ENCODE measurements at regions not wholly inside any gene's neighbourhood (a gene's known extent, or its start where the extent isn't known, plus 50 kb on each side); places are given as distances from the start of the nearest gene placed in this dataset.

DNA sequence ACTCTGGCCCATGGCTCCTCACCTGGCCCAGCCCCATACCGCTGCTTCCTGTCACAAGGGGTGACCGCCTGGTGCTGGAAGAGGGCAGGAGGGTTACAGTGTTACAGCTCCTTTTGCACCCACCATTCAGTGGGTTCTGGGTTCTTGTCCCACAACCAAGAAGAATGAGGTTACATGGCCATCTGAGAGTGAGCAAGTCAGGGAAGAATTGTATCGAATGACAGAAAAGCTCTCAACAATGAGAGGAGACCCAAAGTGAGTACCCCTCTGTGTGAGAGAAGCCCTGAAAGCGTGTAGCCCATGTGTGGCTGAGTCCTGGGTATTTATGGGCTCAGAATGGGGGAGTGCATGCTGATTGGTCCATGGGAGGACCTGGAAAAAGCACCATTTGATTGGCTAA is 888.5 kb downstream of the ADGRL2 start:
- no peak for TF ChIP-seq CTCF (conservative IDR thresholded peaks at IDR 0.05; ENCODE audit: low read depth, low read length)

DNA sequence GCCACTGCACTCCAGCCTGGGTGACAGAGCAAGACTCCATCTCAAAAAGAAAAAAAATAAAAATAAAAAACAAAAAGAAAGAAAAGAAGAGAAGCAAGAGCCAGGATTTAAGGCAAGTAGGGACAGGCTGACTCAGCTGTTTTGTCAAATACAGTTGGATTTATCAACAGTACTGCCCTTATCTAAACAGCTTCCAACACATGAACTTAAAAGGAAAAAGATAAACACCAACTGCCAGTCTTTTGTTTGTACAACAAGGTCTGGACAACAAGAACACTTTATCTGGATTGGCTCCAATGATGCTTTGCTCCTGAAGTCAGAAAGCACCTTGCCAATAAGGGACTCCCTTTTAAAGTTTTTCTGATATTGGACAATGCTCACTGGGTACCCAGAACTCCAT is 886.0 kb downstream of the ADGRL2 start:
- DNase-seq (ENCODE audit: low read depth) = no peak
- TF ChIP-seq CTCF (conservative IDR thresholded peaks at IDR 0.05; ENCODE audit: low read depth, low read length) = no peak

More for the DNA sequence above, 888.5 kb downstream of the ADGRL2 start:
- DNase-seq (ENCODE audit: low read depth) = no peak
- no peak overlapping the region for H3K4me3 ChIP-seq (ENCODE audit: low read depth, low read length)

GRCh38 chr1:82646888-82647287 is 846.2 kb downstream of the ADGRL2 start:
- DNase-seq (ENCODE audit: low read depth) = no peak
- H3K4me3 ChIP-seq (ENCODE audit: low read depth, low read length) = no peak overlapping the region
- no peak for TF ChIP-seq CTCF (conservative IDR thresholded peaks at IDR 0.05; ENCODE audit: low read depth, low read length)

More for the DNA sequence above, 886.0 kb downstream of the ADGRL2 start:
- no peak overlapping the region for H3K4me3 ChIP-seq (ENCODE audit: low read depth, low read length)

GRCh38 chr1:82646336-82646735 is 845.6 kb downstream of the ADGRL2 start:
- DNase-seq (ENCODE audit: low read depth) = no peak
- no peak overlapping the region for H3K4me3 ChIP-seq (ENCODE audit: low read depth, low read length)
- no peak for TF ChIP-seq CTCF (conservative IDR thresholded peaks at IDR 0.05; ENCODE audit: low read depth, low read length)

DNA sequence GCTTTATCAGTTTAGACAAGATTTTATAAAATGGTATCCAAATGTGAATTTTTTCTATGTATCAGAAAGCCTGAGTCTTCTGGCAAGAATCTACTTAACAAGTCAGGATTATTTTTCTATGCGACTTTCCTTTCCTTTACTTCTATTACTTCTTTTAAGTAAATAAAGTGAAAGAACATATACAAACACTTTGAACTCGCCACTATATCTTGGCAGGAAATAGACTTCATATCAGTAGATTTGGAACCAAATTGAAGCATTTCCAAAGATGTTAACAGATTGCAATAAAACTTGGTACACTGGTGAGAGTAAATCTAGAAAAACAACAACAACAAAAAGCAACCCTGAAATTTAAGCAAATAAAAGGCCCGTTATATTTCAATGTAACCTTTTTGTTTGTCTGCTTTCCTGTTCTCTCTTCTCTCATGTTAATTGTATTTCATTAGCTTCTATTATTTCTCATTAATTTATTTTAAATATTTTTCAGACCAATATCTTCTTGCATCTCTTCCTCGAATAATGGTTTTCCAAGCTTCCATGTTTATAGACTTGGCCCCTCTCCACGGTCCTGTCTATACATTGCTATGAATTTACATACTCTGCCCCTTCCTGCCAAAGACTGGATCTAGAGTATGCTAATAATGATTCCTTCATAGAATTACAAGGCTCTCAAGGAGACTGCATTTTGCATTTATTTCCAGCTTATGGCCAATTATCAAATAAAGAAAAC is 843.6 kb downstream of the ADGRL2 start:
- no peak for DNase-seq (ENCODE audit: low read depth)
- no peak overlapping the region for H3K4me3 ChIP-seq (ENCODE audit: low read depth, low read length)
- TF ChIP-seq CTCF (conservative IDR thresholded peaks at IDR 0.05; ENCODE audit: low read depth, low read length) = no peak

DNA sequence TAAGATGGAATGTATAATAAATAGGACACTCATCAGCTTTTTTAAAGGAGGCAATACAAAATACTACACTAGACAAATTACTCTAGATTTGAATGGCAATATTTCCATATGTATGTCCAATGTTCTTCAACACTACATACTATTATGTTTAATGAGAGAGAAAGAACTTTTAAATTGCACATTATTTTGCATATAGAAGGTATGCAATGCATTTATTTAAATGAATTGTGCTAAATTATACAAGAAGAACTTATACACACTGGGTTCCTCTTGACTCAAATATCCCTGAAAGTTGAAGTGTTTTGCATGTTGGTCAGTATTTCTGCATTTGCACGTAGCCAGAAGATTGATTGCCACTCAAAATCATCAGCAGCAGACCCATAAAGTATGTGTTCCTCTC is 839.6 kb downstream of the ADGRL2 start:
- no peak for DNase-seq (ENCODE audit: low read depth)
- TF ChIP-seq CTCF (conservative IDR thresholded peaks at IDR 0.05; ENCODE audit: low read depth, low read length) = no peak
- H3K4me3 ChIP-seq (ENCODE audit: low read depth, low read length) = no peak overlapping the region

- no peak for TF ChIP-seq CTCF (conservative IDR thresholded peaks at IDR 0.05; ENCODE audit: low read depth, low read length)
- DNase-seq (ENCODE audit: low read depth) = no peak
- no peak overlapping the region for H3K4me3 ChIP-seq (ENCODE audit: low read depth, low read length)
Observed at GRCh38 chr1:82634266-82634665, 833.5 kb downstream of the ADGRL2 start.
